ENCODE measurements at regions not wholly inside any gene's neighbourhood (a gene's known extent, or its start where the extent isn't known, plus 50 kb on each side); places are given as distances from the start of the nearest gene placed in this dataset.

GRCh38 chr14:29123017-29123416 is 356.4 kb downstream of the FOXG1 start:
- no peak for DNase-seq (ENCODE audit: low read depth)

GRCh38 chr14:29126361-29126760 is 359.8 kb downstream of the FOXG1 start:
- no peak for DNase-seq (ENCODE audit: low read depth)

GRCh38 chr14:29126865-29127264 is 360.3 kb downstream of the FOXG1 start:
- DNase-seq (ENCODE audit: low read depth): no peak

GRCh38 chr14:29140016-29140415 is 373.4 kb downstream of the FOXG1 start:
- no peak for DNase-seq (ENCODE audit: low read depth)

GRCh38 chr14:29144621-29145020 is 378.0 kb downstream of the FOXG1 start:
- peak; percentile 98 for DNase-seq (ENCODE audit: low read depth)

- no peak for DNase-seq (ENCODE audit: low read depth)
Measured at GRCh38 chr14:29148221-29148620, 381.6 kb downstream of the FOXG1 start.

- no peak for DNase-seq (ENCODE audit: low read depth)
Measured at GRCh38 chr14:29149798-29150197, 383.2 kb downstream of the FOXG1 start.

- DNase-seq (ENCODE audit: low read depth): no peak
Measured at GRCh38 chr14:29150659-29151058, 384.1 kb downstream of the FOXG1 start.

GRCh38 chr14:29156096-29156495 is 389.5 kb downstream of the FOXG1 start:
- no peak for DNase-seq (ENCODE audit: low read depth)

GRCh38 chr14:29161593-29161992 is 395.0 kb downstream of the FOXG1 start:
- no peak for DNase-seq (ENCODE audit: low read depth)

GRCh38 chr14:29163109-29163508 is 396.5 kb downstream of the FOXG1 start:
- no peak for DNase-seq (ENCODE audit: low read depth)

- no peak for DNase-seq (ENCODE audit: low read depth)
Measured at GRCh38 chr14:29165431-29165830, 398.8 kb downstream of the FOXG1 start.

GRCh38 chr14:29166507-29166906 is 399.9 kb downstream of the FOXG1 start:
- DNase-seq (ENCODE audit: low read depth): no peak

- DNase-seq (ENCODE audit: low read depth): no peak
Measured at GRCh38 chr14:29168149-29168548, 401.6 kb downstream of the FOXG1 start.

GRCh38 chr14:29169408-29169807 is 402.8 kb downstream of the FOXG1 start:
- DNase-seq (ENCODE audit: low read depth): no peak

- DNase-seq (ENCODE audit: low read depth): no peak
Measured at GRCh38 chr14:29175706-29176105, 409.1 kb downstream of the FOXG1 start.

- DNase-seq (ENCODE audit: low read depth): no peak
Measured at GRCh38 chr14:29176876-29177275, 410.3 kb downstream of the FOXG1 start.

GRCh38 chr14:29178971-29179370 is 412.4 kb downstream of the FOXG1 start:
- DNase-seq (ENCODE audit: low read depth): no peak

GRCh38 chr14:29191092-29191491 is 424.5 kb downstream of the FOXG1 start:
- DNase-seq (ENCODE audit: low read depth): no peak

- DNase-seq (ENCODE audit: low read depth): no peak
Measured at GRCh38 chr14:29197557-29197956, 431.0 kb downstream of the FOXG1 start.

GRCh38 chr14:29205658-29206057 is 439.1 kb downstream of the FOXG1 start:
- no peak for DNase-seq (ENCODE audit: low read depth)

GRCh38 chr14:29215853-29216252 is 449.3 kb downstream of the FOXG1 start:
- DNase-seq (ENCODE audit: low read depth): peak; percentile 6

- DNase-seq (ENCODE audit: low read depth): no peak
Measured at GRCh38 chr14:29216268-29217232, 450.0 kb downstream of the FOXG1 start.
